GM13976 (cell line): ENCODE measurements at regions not wholly inside any gene's neighbourhood (a gene's known extent, or its start where the extent isn't known, plus 50 kb on each side); places are given as distances from the start of the nearest gene placed in this dataset.

Experiments used
- DNase-seq: peaks from one replicate; pipeline ENCODE4 v3.0.0; 2012; ENCODE audit warnings: low spot score
- CTCF ChIP-seq: IDR thresholded peaks from 2 replicates; pipeline ENCODE4 v1.5.1; 2012; ENCODE audit warnings: borderline replicate concordance, mild to moderate bottlenecking; ENCODE audit not compliant: insufficient read depth; ENCODE audit errors: extremely low read depth, missing control alignments, control extremely low read depth
- in situ Hi-C: fragments of 300-500 bp; cut with MboI; formaldehyde crosslinking; loops from one replicate; pipeline ENCODE4 v1.12.0; 2022; ENCODE audit warnings: low sequenced_read_pairs, mixed read lengths, inconsistent platforms; ENCODE audit not compliant: unreplicated experiment

GRCh38 chr13:54347531-54347930 lies 1318.9 kb downstream of the OLFM4 start:
- in situ Hi-C loops, result no loop called here
- no peak for DNase-seq
- TF ChIP-seq CTCF, result no peak

- no peak for DNase-seq
- TF ChIP-seq CTCF, result no peak
- in situ Hi-C loops, result no loop called here
These were observed 1327.6 kb downstream of the OLFM4 start for GRCh38 chr13:54356209-54356608.

- TF ChIP-seq CTCF, result no peak
- in situ Hi-C loops, result no loop called here
- DNase-seq, result no peak
These were observed 1328.2 kb downstream of the OLFM4 start for GRCh38 chr13:54356849-54357248.

- DNase-seq, result no peak
- in situ Hi-C loops, result no loop called here
- no peak for TF ChIP-seq CTCF
These were observed 1328.8 kb downstream of the OLFM4 start for GRCh38 chr13:54357284-54357933.

GRCh38 chr13:54361460-54361859 lies 1332.8 kb downstream of the OLFM4 start:
- no peak for DNase-seq
- in situ Hi-C loops, result no loop called here
- TF ChIP-seq CTCF, result no peak

GRCh38 chr13:54366728-54367127 lies 1338.1 kb downstream of the OLFM4 start:
- TF ChIP-seq CTCF, result no peak
- in situ Hi-C loops, result no loop called here
- no peak for DNase-seq

GRCh38 chr13:54367639-54368271 lies 1339.1 kb downstream of the OLFM4 start:
- in situ Hi-C loops, result no loop called here

More at GRCh38 chr13:54367639-54368271, 1339.1 kb downstream of the OLFM4 start:
- no peak for DNase-seq
- no peak for TF ChIP-seq CTCF
